H1 (cell line): ENCODE measurements at regions not wholly inside any gene's neighbourhood (a gene's known extent, or its start where the extent isn't known, plus 50 kb on each side); places are given as distances from the start of the nearest gene placed in this dataset.

Experiments used
- RFX5 ChIP-seq: IDR thresholded peaks from 2 replicates; pipeline ENCODE4 v1.6.1; 2011; ENCODE audit warnings: low read depth, low read length, improper control_type of control experiment, borderline replicate concordance
- SIN3A ChIP-seq, 2 experiments: IDR thresholded peaks in 1 of 2; conservative IDR thresholded peaks in 1 of 2; 2 replicates each; pipeline ENCODE4 v1.6.1; 2011 to 2012; ENCODE audit warnings: low read length in 2 of 2, improper control_type of control experiment in 1 of 2, low read depth in 1 of 2, mild to moderate bottlenecking in 1 of 2
- SIRT6 ChIP-seq: IDR thresholded peaks from one replicate; pipeline ENCODE4 v1.7.1; 2012; ENCODE audit warnings: low read length, inconsistent platforms
- SIX5 ChIP-seq: IDR thresholded peaks from 2 replicates; pipeline ENCODE4 v1.6.1; 2011; ENCODE audit warnings: mild to moderate bottlenecking, low read depth, low read length
- TF ChIP-seq, protein P1 (sequence below): fragments of 300-600 bp; sonication (generic); IDR thresholded peaks from 2 replicates; pipeline ENCODE4 v1.7.1; 2012; ENCODE audit warnings: low read length, moderate library complexity, mild to moderate bottlenecking, inconsistent platforms; ENCODE audit not compliant: insufficient replicate concordance

DNA sequence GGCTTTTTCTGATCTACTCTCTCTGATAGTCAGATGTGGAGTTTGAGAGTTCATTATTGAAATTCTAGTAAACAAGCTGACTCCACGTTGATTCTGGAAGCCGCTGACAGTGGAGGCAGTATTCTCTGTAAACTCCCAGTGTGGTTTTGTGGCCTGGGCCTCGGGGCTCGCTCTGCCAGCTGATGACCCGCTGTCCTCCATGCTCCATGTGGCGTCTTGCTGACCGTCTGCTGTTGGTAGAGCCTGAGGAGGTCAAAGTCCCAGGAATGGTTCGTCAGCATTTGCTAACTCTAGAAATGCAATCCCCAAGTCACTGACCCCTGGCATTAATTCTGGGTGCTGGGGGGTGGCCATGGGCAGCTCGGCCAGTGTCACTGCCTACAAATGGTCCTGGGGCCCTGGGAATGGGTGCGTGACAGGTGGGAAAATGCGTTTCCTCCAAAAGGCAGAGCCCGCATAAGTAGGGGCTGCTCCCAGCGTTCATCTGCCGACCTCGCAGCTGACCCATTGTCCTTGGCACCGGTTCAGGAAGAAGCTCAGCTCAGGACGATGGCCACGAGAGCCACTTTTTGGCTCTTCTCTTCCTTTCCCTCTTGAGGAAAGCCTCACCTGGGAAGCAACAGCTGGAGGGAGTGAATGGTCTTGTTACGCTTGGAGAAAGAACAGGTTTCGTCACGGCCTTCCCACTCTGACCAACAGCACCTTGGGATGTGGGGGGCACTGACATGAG, 55.1 kb downstream of the MRPL36 start (continued):
- TF ChIP-seq, protein P1, sequence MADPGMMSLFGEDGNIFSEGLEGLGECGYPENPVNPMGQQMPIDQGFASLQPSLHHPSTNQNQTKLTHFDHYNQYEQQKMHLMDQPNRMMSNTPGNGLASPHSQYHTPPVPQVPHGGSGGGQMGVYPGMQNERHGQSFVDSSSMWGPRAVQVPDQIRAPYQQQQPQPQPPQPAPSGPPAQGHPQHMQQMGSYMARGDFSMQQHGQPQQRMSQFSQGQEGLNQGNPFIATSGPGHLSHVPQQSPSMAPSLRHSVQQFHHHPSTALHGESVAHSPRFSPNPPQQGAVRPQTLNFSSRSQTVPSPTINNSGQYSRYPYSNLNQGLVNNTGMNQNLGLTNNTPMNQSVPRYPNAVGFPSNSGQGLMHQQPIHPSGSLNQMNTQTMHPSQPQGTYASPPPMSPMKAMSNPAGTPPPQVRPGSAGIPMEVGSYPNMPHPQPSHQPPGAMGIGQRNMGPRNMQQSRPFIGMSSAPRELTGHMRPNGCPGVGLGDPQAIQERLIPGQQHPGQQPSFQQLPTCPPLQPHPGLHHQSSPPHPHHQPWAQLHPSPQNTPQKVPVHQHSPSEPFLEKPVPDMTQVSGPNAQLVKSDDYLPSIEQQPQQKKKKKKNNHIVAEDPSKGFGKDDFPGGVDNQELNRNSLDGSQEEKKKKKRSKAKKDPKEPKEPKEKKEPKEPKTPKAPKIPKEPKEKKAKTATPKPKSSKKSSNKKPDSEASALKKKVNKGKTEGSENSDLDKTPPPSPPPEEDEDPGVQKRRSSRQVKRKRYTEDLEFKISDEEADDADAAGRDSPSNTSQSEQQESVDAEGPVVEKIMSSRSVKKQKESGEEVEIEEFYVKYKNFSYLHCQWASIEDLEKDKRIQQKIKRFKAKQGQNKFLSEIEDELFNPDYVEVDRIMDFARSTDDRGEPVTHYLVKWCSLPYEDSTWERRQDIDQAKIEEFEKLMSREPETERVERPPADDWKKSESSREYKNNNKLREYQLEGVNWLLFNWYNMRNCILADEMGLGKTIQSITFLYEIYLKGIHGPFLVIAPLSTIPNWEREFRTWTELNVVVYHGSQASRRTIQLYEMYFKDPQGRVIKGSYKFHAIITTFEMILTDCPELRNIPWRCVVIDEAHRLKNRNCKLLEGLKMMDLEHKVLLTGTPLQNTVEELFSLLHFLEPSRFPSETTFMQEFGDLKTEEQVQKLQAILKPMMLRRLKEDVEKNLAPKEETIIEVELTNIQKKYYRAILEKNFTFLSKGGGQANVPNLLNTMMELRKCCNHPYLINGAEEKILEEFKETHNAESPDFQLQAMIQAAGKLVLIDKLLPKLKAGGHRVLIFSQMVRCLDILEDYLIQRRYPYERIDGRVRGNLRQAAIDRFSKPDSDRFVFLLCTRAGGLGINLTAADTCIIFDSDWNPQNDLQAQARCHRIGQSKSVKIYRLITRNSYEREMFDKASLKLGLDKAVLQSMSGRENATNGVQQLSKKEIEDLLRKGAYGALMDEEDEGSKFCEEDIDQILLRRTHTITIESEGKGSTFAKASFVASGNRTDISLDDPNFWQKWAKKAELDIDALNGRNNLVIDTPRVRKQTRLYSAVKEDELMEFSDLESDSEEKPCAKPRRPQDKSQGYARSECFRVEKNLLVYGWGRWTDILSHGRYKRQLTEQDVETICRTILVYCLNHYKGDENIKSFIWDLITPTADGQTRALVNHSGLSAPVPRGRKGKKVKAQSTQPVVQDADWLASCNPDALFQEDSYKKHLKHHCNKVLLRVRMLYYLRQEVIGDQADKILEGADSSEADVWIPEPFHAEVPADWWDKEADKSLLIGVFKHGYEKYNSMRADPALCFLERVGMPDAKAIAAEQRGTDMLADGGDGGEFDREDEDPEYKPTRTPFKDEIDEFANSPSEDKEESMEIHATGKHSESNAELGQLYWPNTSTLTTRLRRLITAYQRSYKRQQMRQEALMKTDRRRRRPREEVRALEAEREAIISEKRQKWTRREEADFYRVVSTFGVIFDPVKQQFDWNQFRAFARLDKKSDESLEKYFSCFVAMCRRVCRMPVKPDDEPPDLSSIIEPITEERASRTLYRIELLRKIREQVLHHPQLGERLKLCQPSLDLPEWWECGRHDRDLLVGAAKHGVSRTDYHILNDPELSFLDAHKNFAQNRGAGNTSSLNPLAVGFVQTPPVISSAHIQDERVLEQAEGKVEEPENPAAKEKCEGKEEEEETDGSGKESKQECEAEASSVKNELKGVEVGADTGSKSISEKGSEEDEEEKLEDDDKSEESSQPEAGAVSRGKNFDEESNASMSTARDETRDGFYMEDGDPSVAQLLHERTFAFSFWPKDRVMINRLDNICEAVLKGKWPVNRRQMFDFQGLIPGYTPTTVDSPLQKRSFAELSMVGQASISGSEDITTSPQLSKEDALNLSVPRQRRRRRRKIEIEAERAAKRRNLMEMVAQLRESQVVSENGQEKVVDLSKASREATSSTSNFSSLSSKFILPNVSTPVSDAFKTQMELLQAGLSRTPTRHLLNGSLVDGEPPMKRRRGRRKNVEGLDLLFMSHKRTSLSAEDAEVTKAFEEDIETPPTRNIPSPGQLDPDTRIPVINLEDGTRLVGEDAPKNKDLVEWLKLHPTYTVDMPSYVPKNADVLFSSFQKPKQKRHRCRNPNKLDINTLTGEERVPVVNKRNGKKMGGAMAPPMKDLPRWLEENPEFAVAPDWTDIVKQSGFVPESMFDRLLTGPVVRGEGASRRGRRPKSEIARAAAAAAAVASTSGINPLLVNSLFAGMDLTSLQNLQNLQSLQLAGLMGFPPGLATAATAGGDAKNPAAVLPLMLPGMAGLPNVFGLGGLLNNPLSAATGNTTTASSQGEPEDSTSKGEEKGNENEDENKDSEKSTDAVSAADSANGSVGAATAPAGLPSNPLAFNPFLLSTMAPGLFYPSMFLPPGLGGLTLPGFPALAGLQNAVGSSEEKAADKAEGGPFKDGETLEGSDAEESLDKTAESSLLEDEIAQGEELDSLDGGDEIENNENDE = no peak
- no peak for TF ChIP-seq SIN3A (conservative IDR thresholded peaks at IDR 0.05 in 1 of 2, IDR thresholded peaks at IDR 0.05 in 1 of 2; ENCODE audit: low read depth in 1 of 2, low read length in 2 of 2)
- TF ChIP-seq RFX5 = no peak
- TF ChIP-seq SIRT6 = no peak
- TF ChIP-seq SIX5 = no peak
